SHP77 (cell line): ENCODE measurements at regions not wholly inside any gene's neighbourhood (a gene's known extent, or its start where the extent isn't known, plus 50 kb on each side); places are given as distances from the start of the nearest gene placed in this dataset.
"Not testable (repeated sequence)": the region's sequence is repeated elsewhere in the genome, so short reads cannot be mapped to it uniquely, and the experiment has no call there.

Source experiments
- DNase-seq, 2 experiments: peaks; one replicate each; lab custom pipeline; 2025; lab: John Stamatoyannopoulos, UW

- no peak for DNase-seq
These were observed 440.9 kb upstream of the KLF12 start for GRCh38 chr13:74574964-74575728.

GRCh38 chr13:74573654-74574053 lies 439.4 kb upstream of the KLF12 start:
- no peak for DNase-seq

- DNase-seq = no peak
These were observed 437.6 kb upstream of the KLF12 start for GRCh38 chr13:74571811-74572210.

GRCh38 chr13:74570834-74571233 lies 436.6 kb upstream of the KLF12 start:
- DNase-seq = no peak

GRCh38 chr13:74570046-74570445 lies 435.8 kb upstream of the KLF12 start:
- DNase-seq = no peak

- no peak for DNase-seq
These were observed 435.0 kb upstream of the KLF12 start for GRCh38 chr13:74569251-74569650.

GRCh38 chr13:74567485-74567884 lies 433.3 kb upstream of the KLF12 start:
- DNase-seq = no peak

- DNase-seq = no peak
These were observed 428.2 kb upstream of the KLF12 start for GRCh38 chr13:74562381-74562780.

- no peak for DNase-seq
These were observed 427.0 kb upstream of the KLF12 start for GRCh38 chr13:74561155-74561554.

GRCh38 chr13:74560325-74560724 lies 426.1 kb upstream of the KLF12 start:
- no peak for DNase-seq

GRCh38 chr13:74557870-74558269 lies 423.7 kb upstream of the KLF12 start:
- DNase-seq = no peak

GRCh38 chr13:74555651-74556420 lies 421.6 kb upstream of the KLF12 start:
- DNase-seq = no peak

GRCh38 chr13:74555276-74555625 lies 421.0 kb upstream of the KLF12 start:
- DNase-seq = no peak

GRCh38 chr13:74554569-74555275 lies 420.5 kb upstream of the KLF12 start:
- no peak for DNase-seq

GRCh38 chr13:74550039-74550438 lies 415.8 kb upstream of the KLF12 start:
- no peak for DNase-seq

GRCh38 chr13:74536649-74537048 lies 402.4 kb upstream of the KLF12 start:
- DNase-seq = not testable (repeated sequence)

- DNase-seq = no peak
These were observed 399.0 kb upstream of the KLF12 start for GRCh38 chr13:74533226-74533625.

GRCh38 chr13:74530011-74530410 lies 395.8 kb upstream of the KLF12 start:
- DNase-seq = no peak

GRCh38 chr13:74528734-74529513 lies 394.7 kb upstream of the KLF12 start:
- DNase-seq = no peak

GRCh38 chr13:74523057-74523456 lies 388.9 kb upstream of the KLF12 start:
- no peak for DNase-seq

- no peak for DNase-seq
These were observed 377.3 kb upstream of the KLF12 start for GRCh38 chr13:74511523-74511922.

- DNase-seq = no peak
These were observed 353.0 kb upstream of the KLF12 start for GRCh38 chr13:74487091-74487722.
